Esophagus (tissue), 2 donors: ENCODE measurements at regions not wholly inside any gene's neighbourhood (a gene's known extent, or its start where the extent isn't known, plus 50 kb on each side); places are given as distances from the start of the nearest gene placed in this dataset.

Experiments
- H3K27ac ChIP-seq, 2 donors: one replicate each; pipeline ENCODE4 v1.5.1; 2013; ENCODE audit warnings: low read depth in 2 of 2, mild to moderate bottlenecking in 2 of 2, inconsistent platforms in 1 of 2, low read length in 1 of 2, moderate library complexity in 1 of 2
- H3K27me3 ChIP-seq, 2 donors: one replicate each; pipeline ENCODE4 v1.6.1; 2013; ENCODE audit warnings: low read length in 2 of 2, control low read depth in 1 of 2, mild to moderate bottlenecking in 1 of 2; ENCODE audit not compliant: insufficient read depth in 2 of 2, control insufficient read depth in 1 of 2
- H3K36me3 ChIP-seq, 2 donors: one replicate each; pipeline ENCODE4 v1.6.1; 2013; ENCODE audit warnings: low read length in 1 of 2; ENCODE audit not compliant: control insufficient read depth in 2 of 2, insufficient read depth in 2 of 2
- H3K4me1 ChIP-seq, 2 donors: one replicate each; pipeline ENCODE4 v1.6.1; 2013; ENCODE audit warnings: low read length in 1 of 2; ENCODE audit not compliant: control insufficient read depth in 2 of 2, insufficient read depth in 2 of 2
- H3K4me3 ChIP-seq, 2 donors: one replicate each; pipeline ENCODE4 v1.5.1; 2013; ENCODE audit warnings: low read length in 2 of 2, mild to moderate bottlenecking in 2 of 2, low read depth in 1 of 2, moderate library complexity in 1 of 2
- H3K9me3 ChIP-seq, 2 donors: one replicate each; pipeline ENCODE4 v1.6.1; 2013; ENCODE audit warnings: mild to moderate bottlenecking in 2 of 2, low read depth in 1 of 2, low read length in 1 of 2, moderate library complexity in 1 of 2; ENCODE audit not compliant: control insufficient read depth in 2 of 2, insufficient read depth in 1 of 2
- WGBS, 2 donors: extraction: QIAGEN DNeasy Blood & Tissue Kit; methylation state at CpG; one replicate each; pipeline ENCODE4 v1.1.7; 2013; 5-methylcytosine and 5-hydroxymethylcytosine counted together
- donor health status: healthy with polysubstance abuse.
- donor health status: Bipolar disorder and iron deficiency.

- Histone ChIP-seq H3K36me3 (no peaks in the 10 kb centered on the region), H3K4me3 (no peak overlapping the region), H3K9me3 (peaks cover 0 to 3% of the 10 kb centered on the region in 2 donors), H3K27me3 (no peaks in the 10 kb centered on the region), H3K4me1 (peaks cover 0 to 6% of the 10 kb centered on the region in 2 donors), H3K27ac (no peak overlapping the region)
- WGBS, 2 donors = 66 to 77% methylated on average over 2 of the region's 2 CpGs
These were observed 58.3 kb upstream of the HES1 start for GRCh38 chr3:194077602-194078001.

GRCh38 chr3:194078045-194078821, 57.7 kb upstream of the HES1 start:
- no peak overlapping the region for H3K4me3 ChIP-seq
- no peaks in the 10 kb centered on the region for H3K27me3 ChIP-seq
- H3K4me1 ChIP-seq = peaks cover 0 to 6% of the 10 kb centered on the region in 2 donors
- 67 to 71% methylated on average over 8 of the region's 8 CpGs for WGBS, 2 donors
- no peaks in the 10 kb centered on the region for H3K36me3 ChIP-seq
- H3K9me3 ChIP-seq = peaks cover 0 to 3% of the 10 kb centered on the region in 2 donors
- no peak overlapping the region for H3K27ac ChIP-seq

GRCh38 chr3:194079702-194080172, 56.2 kb upstream of the HES1 start:
- Histone ChIP-seq H3K4me3 (no peak overlapping the region), H3K9me3 (peaks cover 0 to 3% of the 10 kb centered on the region in 2 donors), H3K4me1 (peaks cover 0 to 6% of the 10 kb centered on the region in 2 donors), H3K27ac (no peak overlapping the region), H3K27me3 (no peaks in the 10 kb centered on the region), H3K36me3 (no peaks in the 10 kb centered on the region)
- 83 to 87% methylated on average over 14 of the region's 14 CpGs for WGBS, 2 donors

- no peak overlapping the region for H3K27ac ChIP-seq
- H3K9me3 ChIP-seq = peaks cover 0 to 3% of the 10 kb centered on the region in 2 donors
- H3K27me3 ChIP-seq = no peaks in the 10 kb centered on the region
- 47 to 56% methylated on average over 7 of the region's 7 CpGs for WGBS, 2 donors
- H3K4me1 ChIP-seq = peaks cover 0 to 6% of the 10 kb centered on the region in 2 donors
- no peaks in the 10 kb centered on the region for H3K36me3 ChIP-seq
- H3K4me3 ChIP-seq = no peak overlapping the region
These were observed 55.5 kb upstream of the HES1 start for GRCh38 chr3:194080436-194080835.

- Histone ChIP-seq H3K4me1 (peaks cover 0 to 6% of the 10 kb centered on the region in 2 donors), H3K27me3 (no peaks in the 10 kb centered on the region), H3K27ac (no peak overlapping the region), H3K36me3 (no peaks in the 10 kb centered on the region), H3K9me3 (peaks cover 0 to 3% of the 10 kb centered on the region in 2 donors), H3K4me3 (no peak overlapping the region)
- 80 to 88% methylated on average over 8 of the region's 8 CpGs for WGBS, 2 donors
These were observed 54.8 kb upstream of the HES1 start for GRCh38 chr3:194080913-194081800.

GRCh38 chr3:194081826-194082225, 54.1 kb upstream of the HES1 start:
- Histone ChIP-seq H3K36me3 (no peaks in the 10 kb centered on the region), H3K27me3 (no peaks in the 10 kb centered on the region), H3K4me3 (no peak overlapping the region), H3K27ac (no peak overlapping the region), H3K4me1 (peaks cover 0 to 6% of the 10 kb centered on the region in 2 donors), H3K9me3 (peaks cover 0 to 3% of the 10 kb centered on the region in 2 donors)
- WGBS, 2 donors = 95 to 96% methylated on average over 5 of the region's 5 CpGs

GRCh38 chr3:194082743-194083636, 53.0 kb upstream of the HES1 start:
- Histone ChIP-seq H3K9me3 (no peaks in the 10 kb centered on the region), H3K27ac (no peak overlapping the region), H3K4me3 (no peak overlapping the region), H3K36me3 (no peaks in the 10 kb centered on the region), H3K27me3 (no peaks in the 10 kb centered on the region), H3K4me1 (peaks cover 0 to 8% of the 10 kb centered on the region in 2 donors)
- WGBS, 2 donors = 68 to 79% methylated on average over 18 of the region's 18 CpGs

- Histone ChIP-seq H3K36me3 (no peaks in the 10 kb centered on the region), H3K27me3 (no peaks in the 10 kb centered on the region), H3K4me1 (peaks cover 0 to 10% of the 10 kb centered on the region in 2 donors), H3K27ac (no peak overlapping the region), H3K4me3 (no peak overlapping the region), H3K9me3 (no peaks in the 10 kb centered on the region)
- WGBS, 2 donors = 85 to 88% methylated on average over 6 of the region's 6 CpGs
These were observed 52.2 kb upstream of the HES1 start for GRCh38 chr3:194083637-194084224.
